EL (cell line): ENCODE measurements at regions not wholly inside any gene's neighbourhood (a gene's known extent, or its start where the extent isn't known, plus 50 kb on each side); places are given as distances from the start of the nearest gene placed in this dataset.

Source experiments
- DNase-seq: peaks from one replicate; pipeline ENCODE4 v3.0.0-alpha.2; 2016

DNA sequence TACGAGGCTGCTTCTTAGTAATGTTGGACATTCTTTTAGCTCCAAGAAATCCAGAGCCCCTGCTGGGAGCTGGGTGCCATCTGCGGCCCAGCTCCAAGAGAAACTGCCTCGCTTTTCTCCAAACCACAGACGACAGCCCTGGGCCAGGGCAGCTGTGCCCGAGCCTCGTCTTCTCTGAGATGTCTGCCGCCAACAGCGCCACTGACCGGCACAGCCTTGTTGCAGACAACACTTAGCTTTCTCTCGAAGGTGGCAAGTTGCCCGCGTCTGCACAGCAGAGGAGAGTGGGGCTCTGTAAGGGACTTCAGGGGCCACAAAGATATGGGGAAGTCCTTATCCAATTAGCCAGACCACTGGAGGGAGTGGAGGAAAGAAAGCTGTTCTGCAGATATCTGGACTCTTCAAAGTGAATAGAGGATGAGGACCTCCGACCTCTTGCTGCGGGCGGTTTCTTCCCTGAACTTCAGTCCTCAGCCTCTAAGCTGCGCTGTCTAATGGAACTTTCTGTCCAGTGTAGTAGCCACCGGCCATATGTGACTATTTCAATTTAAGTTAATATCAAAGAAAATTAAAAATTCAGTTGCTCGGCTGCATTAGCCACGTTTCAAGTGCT, 63.9 kb upstream of the DISP3 start:
- DNase-seq = no peak

- DNase-seq = no peak
Observed at GRCh38 chr1:11417162-11417561, 61.8 kb upstream of the DISP3 start.

DNA sequence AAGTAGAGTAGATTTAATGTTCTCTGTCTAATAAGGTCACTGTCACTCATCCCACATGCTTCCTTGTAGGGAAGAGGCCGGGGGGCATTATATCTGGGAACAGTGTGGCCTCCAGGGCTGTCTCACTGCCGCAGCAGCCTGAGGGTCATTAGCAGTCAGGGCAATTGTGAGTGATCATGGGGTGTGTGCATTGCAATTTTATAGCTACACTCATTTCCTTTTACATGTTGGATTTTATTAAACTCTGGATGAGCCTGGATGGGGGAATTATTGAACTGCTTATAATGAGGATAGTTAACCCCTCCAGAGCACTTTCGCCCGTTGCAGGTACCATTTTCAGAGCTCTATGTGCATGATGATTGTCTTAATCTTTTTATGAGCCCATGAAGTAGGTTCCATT, 60.9 kb upstream of the DISP3 start:
- DNase-seq = no peak

GRCh38 chr1:11421443-11421842, 57.5 kb upstream of the DISP3 start:
- no peak for DNase-seq

DNA sequence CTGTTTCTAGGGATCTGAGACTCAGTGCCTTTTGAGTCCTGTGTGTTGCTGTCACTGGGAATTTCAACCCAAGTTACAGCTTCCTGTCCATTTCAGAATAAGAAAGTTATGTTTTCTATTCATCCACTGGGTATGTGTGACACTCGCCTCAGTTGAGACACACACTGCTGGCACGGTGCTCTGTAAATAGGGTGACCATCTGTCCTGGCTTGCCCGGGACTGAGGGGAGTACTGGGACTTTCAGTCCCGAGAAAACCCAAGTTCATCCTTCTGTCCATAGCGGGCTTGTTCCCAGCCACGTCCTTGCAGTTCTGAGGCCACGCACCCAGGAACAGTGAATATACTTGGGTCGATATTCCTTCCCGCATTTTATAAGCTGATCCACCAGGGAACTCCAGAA, 56.3 kb upstream of the DISP3 start:
- no peak for DNase-seq

- DNase-seq = no peak
Observed at GRCh38 chr1:11426617-11427016, 52.3 kb upstream of the DISP3 start.

DNA sequence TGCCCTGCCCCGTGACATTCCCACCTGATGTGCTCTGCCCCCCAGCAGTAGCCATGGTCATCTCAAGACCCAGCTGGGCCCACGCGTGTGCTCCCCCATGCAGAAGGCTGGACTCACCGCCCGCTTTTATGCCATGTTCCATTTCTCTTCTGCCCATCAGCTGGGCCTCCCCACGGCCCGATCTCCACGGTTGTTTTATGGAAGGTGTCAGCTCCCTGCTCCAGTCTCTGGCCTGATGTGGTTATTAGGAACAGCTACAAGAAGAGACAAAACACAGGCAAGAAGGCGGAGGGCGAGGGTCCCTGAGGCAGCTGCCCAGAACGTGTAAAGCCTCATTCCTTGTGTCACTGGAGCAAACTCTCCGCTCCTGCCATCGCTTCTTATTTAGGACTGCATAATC, 50.2 kb upstream of the DISP3 start:
- no peak for DNase-seq
